Peyer's patch (tissue), 4 donors: ENCODE measurements at regions not wholly inside any gene's neighbourhood (a gene's known extent, or its start where the extent isn't known, plus 50 kb on each side); places are given as distances from the start of the nearest gene placed in this dataset.
"Not testable (repeated sequence)": the region's sequence is repeated elsewhere in the genome, so short reads cannot be mapped to it uniquely, and the experiment has no call there.

Experiments used
- DNase-seq, 3 donors: peaks; one replicate each; pipeline ENCODE4 v3.0.0-alpha.2; 2017 to 2019
- H3K27ac ChIP-seq, 4 donors: fragments of 200-600 bp; sonication (generic); one replicate each; pipeline ENCODE4 v1.5.1; 2016 to 2019
- H3K27me3 ChIP-seq, 2 donors: fragments of 200-600 bp; sonication (generic); one replicate each; pipeline ENCODE4 v1.5.1; 2019
- H3K36me3 ChIP-seq, 3 donors: fragments of 200-600 bp; sonication (generic); one replicate each; pipeline ENCODE4 v1.5.1; 2016 to 2019
- H3K4me1 ChIP-seq, 4 donors: fragments of 200-600 bp; sonication (generic); one replicate each; pipeline ENCODE4 v1.5.1; 2016 to 2019
- H3K4me3 ChIP-seq, 4 donors: fragments of 200-600 bp; sonication (generic); 1 replicate in 3 of 4; 2 replicates in 1 of 4; pipeline ENCODE4 v1.5.1; 2016 to 2019; ENCODE audit warnings: mild to moderate bottlenecking in 1 of 4
- H3K9me3 ChIP-seq, 4 donors: fragments of 200-600 bp; sonication (generic); one replicate each; pipeline ENCODE4 v1.5.1; 2016 to 2019; ENCODE audit warnings: mild to moderate bottlenecking in 1 of 4
- CTCF ChIP-seq, 6 experiments: fragments of 450-650 bp in 4 of 6; fragments of 200-600 bp in 2 of 6; sonication (generic) in 1 of 6; IDR thresholded peaks; one replicate each; pipeline ENCODE4 v1.5.1; 2017 to 2019; ENCODE audit warnings: antibody characterized with exemption in 6 of 6, mild to moderate bottlenecking in 3 of 6, moderate library complexity in 1 of 6
- POLR2A ChIP-seq, 2 donors: fragments of 450-650 bp; IDR thresholded peaks; one replicate each; pipeline ENCODE4 v1.5.1; 2017; ENCODE audit warnings: antibody characterized with exemption in 2 of 2, mild to moderate bottlenecking in 2 of 2, moderate library complexity in 2 of 2

- Histone ChIP-seq H3K4me1 (no peaks in the 10 kb centered on the region), H3K4me3 (no peak overlapping the region), H3K9me3 (no peaks in the 10 kb centered on the region), H3K27ac (no peak overlapping the region), H3K27me3 (no peaks in the 10 kb centered on the region), H3K36me3 (no peaks in the 10 kb centered on the region)
- no peak for DNase-seq
- TF ChIP-seq POLR2A (IDR thresholded peaks at IDR 0.05) (no peak), CTCF (IDR thresholded peaks at IDR 0.05) (no peak)
Observed at GRCh38 chr13:104949840-104950740, 1585.4 kb downstream of the EFNB2 start.

- Histone ChIP-seq H3K36me3 (no peaks in the 10 kb centered on the region), H3K9me3 (no peaks in the 10 kb centered on the region), H3K4me1 (no peaks in the 10 kb centered on the region), H3K27ac (no peak overlapping the region), H3K27me3 (no peaks in the 10 kb centered on the region), H3K4me3 (no peak overlapping the region)
- no peak for DNase-seq
- TF ChIP-seq POLR2A (IDR thresholded peaks at IDR 0.05) (no peak), CTCF (IDR thresholded peaks at IDR 0.05) (no peak)
Observed at GRCh38 chr13:104944176-104944575, 1591.3 kb downstream of the EFNB2 start.

- no peaks in the 10 kb centered on the region for H3K9me3 ChIP-seq
- H3K27me3 ChIP-seq: no peaks in the 10 kb centered on the region
- H3K27ac ChIP-seq: no peak overlapping the region
- H3K4me1 ChIP-seq: no peaks in the 10 kb centered on the region
- H3K36me3 ChIP-seq: no peaks in the 10 kb centered on the region
- no peak for DNase-seq
- no peak overlapping the region for H3K4me3 ChIP-seq
- no peak for TF ChIP-seq POLR2A (IDR thresholded peaks at IDR 0.05)
- TF ChIP-seq CTCF (IDR thresholded peaks at IDR 0.05): no peak
Observed at GRCh38 chr13:104943331-104943730, 1592.1 kb downstream of the EFNB2 start.

GRCh38 chr13:104937881-104938280 is 1597.6 kb downstream of the EFNB2 start:
- Histone ChIP-seq H3K27me3 (no peaks in the 10 kb centered on the region), H3K9me3 (no peaks in the 10 kb centered on the region), H3K27ac (no peak overlapping the region), H3K36me3 (no peaks in the 10 kb centered on the region), H3K4me1 (no peaks in the 10 kb centered on the region), H3K4me3 (no peak overlapping the region)
- DNase-seq: no peak
- TF ChIP-seq CTCF (IDR thresholded peaks at IDR 0.05): no peak
- no peak for TF ChIP-seq POLR2A (IDR thresholded peaks at IDR 0.05)

GRCh38 chr13:104936304-104936703 is 1599.2 kb downstream of the EFNB2 start:
- no peak for TF ChIP-seq CTCF (IDR thresholded peaks at IDR 0.05)
- no peak for TF ChIP-seq POLR2A (IDR thresholded peaks at IDR 0.05)
- Histone ChIP-seq H3K27ac (no peak overlapping the region), H3K4me1 (no peaks in the 10 kb centered on the region), H3K9me3 (no peaks in the 10 kb centered on the region), H3K4me3 (no peak overlapping the region), H3K27me3 (no peaks in the 10 kb centered on the region), H3K36me3 (no peaks in the 10 kb centered on the region)
- DNase-seq: no peak

GRCh38 chr13:104920513-104920912 is 1614.9 kb downstream of the EFNB2 start:
- not testable (repeated sequence) for H3K27ac ChIP-seq, H3K9me3 ChIP-seq, H3K27me3 ChIP-seq, H3K4me3 ChIP-seq, H3K36me3 ChIP-seq, H3K4me1 ChIP-seq, DNase-seq
